ENCODE measurements at regions not wholly inside any gene's neighbourhood (a gene's known extent, or its start where the extent isn't known, plus 50 kb on each side); places are given as distances from the start of the nearest gene placed in this dataset.

GRCh38 chr15:70504299-70504951 lies 258.9 kb downstream of the UACA start:
- peak; percentile 62 for DNase-seq

- no peak for DNase-seq
Observed at GRCh38 chr15:70503798-70504298, 259.5 kb downstream of the UACA start.

GRCh38 chr15:70503073-70503745 lies 260.1 kb downstream of the UACA start:
- no peak for DNase-seq

GRCh38 chr15:70502529-70502928 lies 260.8 kb downstream of the UACA start:
- DNase-seq, result no peak

- DNase-seq, result no peak
Observed at GRCh38 chr15:70501849-70502248, 261.5 kb downstream of the UACA start.

- DNase-seq, result no peak
Observed at GRCh38 chr15:70501121-70501727, 262.1 kb downstream of the UACA start.

- DNase-seq, result no peak
Observed at GRCh38 chr15:70499791-70500190, 263.6 kb downstream of the UACA start.

- no peak for DNase-seq
Observed at GRCh38 chr15:70498096-70498626, 265.2 kb downstream of the UACA start.

- DNase-seq, result no peak
Observed at GRCh38 chr15:70497661-70498060, 265.7 kb downstream of the UACA start.

- no peak for DNase-seq
Observed at GRCh38 chr15:70495991-70496599, 267.3 kb downstream of the UACA start.

GRCh38 chr15:70494852-70495571 lies 268.3 kb downstream of the UACA start:
- DNase-seq, result peak; percentile 68

- DNase-seq, result no peak
Observed at GRCh38 chr15:70494517-70494851, 268.9 kb downstream of the UACA start.

- DNase-seq, result no peak
Observed at GRCh38 chr15:70493787-70494516, 269.4 kb downstream of the UACA start.

- DNase-seq, result no peak
Observed at GRCh38 chr15:70493376-70493775, 270.0 kb downstream of the UACA start.

GRCh38 chr15:70492240-70493177 lies 270.8 kb downstream of the UACA start:
- DNase-seq, result peak; percentile 88

GRCh38 chr15:70491641-70492040 lies 271.7 kb downstream of the UACA start:
- no peak for DNase-seq

GRCh38 chr15:70491201-70491621 lies 272.1 kb downstream of the UACA start:
- DNase-seq, result no peak

- DNase-seq, result no peak
Observed at GRCh38 chr15:70490838-70491155, 272.6 kb downstream of the UACA start.

GRCh38 chr15:70490148-70490837 lies 273.1 kb downstream of the UACA start:
- no peak for DNase-seq

Measured in stimulated activated CD4-positive, alpha-beta T cell treated with anti-CD3 and anti-CD28 coated beads, Interleukin-1b, Interleukin-23, amount 100 ng/mL, for 48 hours (primary cell).